ENCODE measurements at regions not wholly inside any gene's neighbourhood (a gene's known extent, or its start where the extent isn't known, plus 50 kb on each side); places are given as distances from the start of the nearest gene placed in this dataset.

DNA sequence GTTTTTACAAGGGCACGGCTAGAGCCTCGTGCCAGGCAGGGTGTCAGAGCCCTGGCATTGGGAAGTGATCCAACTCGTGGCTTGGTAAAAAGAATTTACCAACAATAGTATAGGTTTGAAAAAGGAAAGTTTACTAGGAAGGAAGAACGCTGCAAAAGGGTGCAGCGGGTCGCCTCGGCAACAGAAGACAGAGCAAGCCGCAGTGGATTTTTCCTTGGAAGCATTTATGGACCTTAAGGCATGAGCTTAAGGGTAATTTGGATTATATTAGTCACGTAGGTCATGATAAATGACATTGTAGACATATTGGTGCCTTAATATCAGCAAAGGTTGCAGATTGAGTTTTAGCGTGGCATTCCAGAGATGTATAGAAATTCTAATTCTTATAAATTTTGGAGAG, 163.4 kb upstream of the PPP2R3A start:
- TF ChIP-seq, protein P1, sequence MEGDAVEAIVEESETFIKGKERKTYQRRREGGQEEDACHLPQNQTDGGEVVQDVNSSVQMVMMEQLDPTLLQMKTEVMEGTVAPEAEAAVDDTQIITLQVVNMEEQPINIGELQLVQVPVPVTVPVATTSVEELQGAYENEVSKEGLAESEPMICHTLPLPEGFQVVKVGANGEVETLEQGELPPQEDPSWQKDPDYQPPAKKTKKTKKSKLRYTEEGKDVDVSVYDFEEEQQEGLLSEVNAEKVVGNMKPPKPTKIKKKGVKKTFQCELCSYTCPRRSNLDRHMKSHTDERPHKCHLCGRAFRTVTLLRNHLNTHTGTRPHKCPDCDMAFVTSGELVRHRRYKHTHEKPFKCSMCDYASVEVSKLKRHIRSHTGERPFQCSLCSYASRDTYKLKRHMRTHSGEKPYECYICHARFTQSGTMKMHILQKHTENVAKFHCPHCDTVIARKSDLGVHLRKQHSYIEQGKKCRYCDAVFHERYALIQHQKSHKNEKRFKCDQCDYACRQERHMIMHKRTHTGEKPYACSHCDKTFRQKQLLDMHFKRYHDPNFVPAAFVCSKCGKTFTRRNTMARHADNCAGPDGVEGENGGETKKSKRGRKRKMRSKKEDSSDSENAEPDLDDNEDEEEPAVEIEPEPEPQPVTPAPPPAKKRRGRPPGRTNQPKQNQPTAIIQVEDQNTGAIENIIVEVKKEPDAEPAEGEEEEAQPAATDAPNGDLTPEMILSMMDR (IDR thresholded peaks at IDR 0.05): no peak
- no peak for TF ChIP-seq POLR2A (IDR thresholded peaks at IDR 0.05)
